ENCODE measurements at regions not wholly inside any gene's neighbourhood (a gene's known extent, or its start where the extent isn't known, plus 50 kb on each side); places are given as distances from the start of the nearest gene placed in this dataset.

GRCh38 chr15:79598639-79599038 lies 166.5 kb downstream of the MINAR1 start:
- Mint-ChIP-seq H3K27me3 (ENCODE audit: unreplicated experiment) (no peaks in the 10 kb centered on the region), H3K36me3 (ENCODE audit: low read depth, unreplicated experiment) (no peaks in the 10 kb centered on the region), H3K9me3 (ENCODE audit: unreplicated experiment) (no peaks in the 10 kb centered on the region), H3K27ac (ENCODE audit: unreplicated experiment) (no peak overlapping the region), H3K4me3 (ENCODE audit: unreplicated experiment) (no peak overlapping the region), H3K4me1 (ENCODE audit: unreplicated experiment) (no peaks in the 10 kb centered on the region)
- no peak for DNase-seq (ENCODE audit: low spot score)
- TF ChIP-seq CTCF (IDR thresholded peaks at IDR 0.05; ENCODE audit: unreplicated experiment): no peak

- no peaks in the 10 kb centered on the region for H3K36me3 Mint-ChIP-seq (ENCODE audit: low read depth, unreplicated experiment)
- H3K27ac Mint-ChIP-seq (ENCODE audit: unreplicated experiment): no peak overlapping the region
These were observed 169.4 kb downstream of the MINAR1 start for GRCh38 chr15:79601405-79602086.

DNA sequence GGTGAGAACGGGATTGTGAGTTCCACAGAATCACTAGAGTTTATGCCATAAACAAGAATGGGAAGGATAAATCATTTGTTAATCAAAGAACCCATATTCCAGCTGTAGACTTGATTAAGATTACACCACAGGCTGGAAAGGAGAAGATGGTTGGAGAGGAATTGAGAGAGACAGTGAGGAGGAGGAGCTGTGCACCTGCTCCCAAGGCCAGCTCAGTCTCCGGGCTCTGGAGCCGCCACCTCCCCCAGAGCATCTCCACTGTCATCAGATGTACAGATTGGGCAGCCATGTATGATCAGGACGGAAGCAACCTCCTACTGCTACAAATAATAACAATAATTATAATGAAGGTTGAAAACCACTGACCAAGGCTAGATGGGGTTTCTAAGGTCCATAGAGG lies 170.0 kb downstream of the MINAR1 start:
- Mint-ChIP-seq H3K4me1 (ENCODE audit: unreplicated experiment) (no peaks in the 10 kb centered on the region), H3K9me3 (ENCODE audit: unreplicated experiment) (no peaks in the 10 kb centered on the region), H3K4me3 (ENCODE audit: unreplicated experiment) (no peak overlapping the region), H3K27ac (ENCODE audit: unreplicated experiment) (no peak overlapping the region), H3K27me3 (ENCODE audit: unreplicated experiment) (no peaks in the 10 kb centered on the region), H3K36me3 (ENCODE audit: low read depth, unreplicated experiment) (no peaks in the 10 kb centered on the region)
- no peak for TF ChIP-seq CTCF (IDR thresholded peaks at IDR 0.05; ENCODE audit: unreplicated experiment)
- no peak for DNase-seq (ENCODE audit: low spot score)

More at GRCh38 chr15:79601405-79602086, 169.4 kb downstream of the MINAR1 start:
- no peak overlapping the region for H3K4me3 Mint-ChIP-seq (ENCODE audit: unreplicated experiment)
- no peak for TF ChIP-seq CTCF (IDR thresholded peaks at IDR 0.05; ENCODE audit: unreplicated experiment)
- no peaks in the 10 kb centered on the region for H3K9me3 Mint-ChIP-seq (ENCODE audit: unreplicated experiment)
- DNase-seq (ENCODE audit: low spot score): no peak
- H3K4me1 Mint-ChIP-seq (ENCODE audit: unreplicated experiment): no peaks in the 10 kb centered on the region
- H3K27me3 Mint-ChIP-seq (ENCODE audit: unreplicated experiment): no peaks in the 10 kb centered on the region

DNA sequence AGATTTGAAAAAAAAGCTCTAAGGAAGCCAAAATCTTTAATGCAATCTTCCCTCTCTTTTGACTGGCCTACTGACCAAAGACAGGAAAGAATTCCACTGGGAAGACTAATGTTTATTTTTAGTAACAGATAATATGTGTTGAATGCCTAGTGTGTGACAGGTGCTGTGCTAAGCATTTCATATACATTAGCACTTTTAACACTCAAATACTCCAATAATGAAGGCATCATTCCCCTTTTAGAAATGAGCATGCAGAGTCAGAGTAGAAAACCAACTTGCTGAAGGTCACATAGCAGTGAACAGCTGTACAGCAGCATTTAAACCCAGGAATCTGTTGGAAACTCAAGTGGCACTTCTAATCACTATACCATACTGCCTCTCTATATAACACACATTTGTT lies 170.6 kb downstream of the MINAR1 start:
- Mint-ChIP-seq H3K9me3 (ENCODE audit: unreplicated experiment) (no peaks in the 10 kb centered on the region), H3K36me3 (ENCODE audit: low read depth, unreplicated experiment) (no peaks in the 10 kb centered on the region), H3K27me3 (ENCODE audit: unreplicated experiment) (peaks cover 2% of the 10 kb centered on the region), H3K4me3 (ENCODE audit: unreplicated experiment) (no peak overlapping the region), H3K4me1 (ENCODE audit: unreplicated experiment) (no peaks in the 10 kb centered on the region), H3K27ac (ENCODE audit: unreplicated experiment) (no peak overlapping the region)
- no peak for DNase-seq (ENCODE audit: low spot score)
- TF ChIP-seq CTCF (IDR thresholded peaks at IDR 0.05; ENCODE audit: unreplicated experiment): no peak

DNA sequence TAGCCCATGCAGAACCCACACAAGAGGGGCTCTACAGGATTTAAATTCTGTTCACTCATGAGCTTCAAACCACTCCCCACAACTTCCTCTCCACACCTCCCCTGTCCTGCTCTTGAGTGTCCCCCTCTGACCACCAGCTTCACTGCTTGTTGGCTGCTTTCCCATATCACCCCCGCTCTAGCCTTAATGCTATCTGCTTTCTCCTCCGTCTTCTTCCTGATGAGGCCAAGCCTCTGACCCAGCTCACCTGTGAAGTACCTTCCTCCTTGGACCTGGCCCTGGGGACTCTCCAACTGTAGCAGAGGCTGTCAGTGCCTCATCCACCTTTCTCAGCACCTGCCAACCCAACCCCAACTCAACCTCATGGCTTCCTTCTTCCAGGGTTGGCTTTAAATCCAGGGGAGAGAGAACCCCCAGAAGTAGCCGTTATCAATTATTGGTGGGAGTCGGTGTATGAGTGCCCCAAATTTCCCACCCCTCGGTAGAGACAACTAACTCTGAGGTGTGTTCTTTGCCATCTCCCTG lies 174.8 kb downstream of the MINAR1 start:
- Mint-ChIP-seq H3K36me3 (ENCODE audit: low read depth, unreplicated experiment) (no peaks in the 10 kb centered on the region), H3K4me3 (ENCODE audit: unreplicated experiment) (no peak overlapping the region), H3K27me3 (ENCODE audit: unreplicated experiment) (peaks cover 6% of the 10 kb centered on the region), H3K9me3 (ENCODE audit: unreplicated experiment) (no peaks in the 10 kb centered on the region), H3K4me1 (ENCODE audit: unreplicated experiment) (no peaks in the 10 kb centered on the region), H3K27ac (ENCODE audit: unreplicated experiment) (no peak overlapping the region)
- no peak for DNase-seq (ENCODE audit: low spot score)
- TF ChIP-seq CTCF (IDR thresholded peaks at IDR 0.05; ENCODE audit: unreplicated experiment): no peak

Measured in endothelial cell (in vitro differentiated cells).